T1000 (cell line): ENCODE measurements at regions not wholly inside any gene's neighbourhood (a gene's known extent, or its start where the extent isn't known, plus 50 kb on each side); places are given as distances from the start of the nearest gene placed in this dataset.
"Not testable (repeated sequence)": the region's sequence is repeated elsewhere in the genome, so short reads cannot be mapped to it uniquely, and the experiment has no call there.

Experiments used
- DNase-seq: peaks from one replicate; lab custom pipeline; 2025; ENCODE audit warnings: mixed read lengths; lab: John Stamatoyannopoulos, UW

DNA sequence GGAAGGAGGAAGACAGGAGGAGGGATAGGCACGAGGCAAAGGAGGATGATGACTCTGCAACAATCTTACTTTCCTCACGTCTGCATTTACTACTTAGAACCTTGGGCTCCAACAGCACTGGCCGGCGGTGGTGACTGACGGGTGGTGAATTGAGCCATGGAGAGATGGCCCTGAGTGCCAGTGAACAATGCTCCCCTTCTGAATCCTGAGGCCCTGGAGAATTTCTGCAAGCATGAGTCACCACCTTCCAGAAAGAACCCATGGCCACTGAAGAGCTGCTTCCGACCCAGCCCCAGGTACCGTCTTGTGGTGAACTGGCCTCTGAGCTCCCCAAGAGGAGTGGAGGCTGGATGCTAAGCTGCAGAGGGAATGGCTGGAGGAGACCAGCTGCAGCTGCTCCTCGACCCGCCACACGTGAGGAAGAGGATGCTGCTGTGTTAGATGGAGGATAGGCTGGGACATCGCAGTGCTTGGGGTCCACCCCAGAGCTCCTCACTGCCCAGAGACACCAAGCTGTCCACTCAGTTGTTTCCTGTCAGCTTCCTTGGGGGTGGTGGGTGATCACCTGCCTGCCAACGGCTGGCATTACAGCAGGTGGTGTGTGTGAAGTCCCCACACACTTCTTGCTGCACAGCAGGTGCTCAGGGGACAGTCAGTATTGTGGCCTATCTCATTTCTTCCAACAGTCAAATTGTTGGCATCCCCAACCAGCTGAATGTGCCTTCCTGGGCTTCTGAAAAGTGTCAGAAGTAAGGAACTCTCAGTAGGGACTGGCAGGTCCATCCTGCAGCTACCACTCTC lies 186.5 kb upstream of the ID2 start:
- no peak for DNase-seq

DNA sequence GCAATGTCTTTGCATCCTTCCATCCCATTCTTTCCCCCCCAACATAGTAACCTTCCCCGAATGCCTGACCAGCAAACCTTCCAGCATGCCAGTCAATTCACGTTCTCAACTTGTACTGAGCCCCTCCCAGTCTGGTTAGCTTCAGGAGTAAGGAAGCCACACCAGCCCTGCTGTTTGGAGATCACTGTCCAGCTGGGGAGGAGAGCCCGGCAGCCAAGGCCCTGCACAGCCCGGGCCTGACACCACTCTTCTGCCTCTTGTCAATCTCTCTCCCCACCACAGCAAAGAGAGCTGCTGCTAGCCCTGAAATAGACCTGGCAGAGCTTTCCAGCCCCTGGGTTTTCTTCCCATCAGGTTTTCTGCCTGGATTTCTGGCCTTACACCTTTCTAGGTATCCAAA lies 185.8 kb upstream of the ID2 start:
- DNase-seq = no peak

DNA sequence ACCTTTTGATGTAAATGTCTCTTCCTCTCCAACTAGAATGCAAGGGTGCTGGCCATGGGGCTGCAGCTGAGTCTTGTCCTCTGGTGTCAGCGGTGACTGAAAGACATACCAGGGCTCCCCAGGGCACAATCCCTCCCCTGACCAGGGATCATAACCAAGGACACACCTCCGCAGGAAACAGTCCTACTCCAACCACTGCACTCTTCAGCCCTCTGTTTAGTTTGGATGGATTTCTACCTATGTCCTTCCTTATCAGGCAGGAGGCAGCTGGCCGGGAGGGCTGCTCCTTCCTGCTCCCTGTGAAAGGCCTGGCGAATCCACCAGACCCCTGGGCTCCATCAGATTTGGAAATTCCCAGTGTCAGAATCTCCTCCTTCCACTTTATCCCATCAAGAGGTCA lies 185.2 kb upstream of the ID2 start:
- no peak for DNase-seq

DNA sequence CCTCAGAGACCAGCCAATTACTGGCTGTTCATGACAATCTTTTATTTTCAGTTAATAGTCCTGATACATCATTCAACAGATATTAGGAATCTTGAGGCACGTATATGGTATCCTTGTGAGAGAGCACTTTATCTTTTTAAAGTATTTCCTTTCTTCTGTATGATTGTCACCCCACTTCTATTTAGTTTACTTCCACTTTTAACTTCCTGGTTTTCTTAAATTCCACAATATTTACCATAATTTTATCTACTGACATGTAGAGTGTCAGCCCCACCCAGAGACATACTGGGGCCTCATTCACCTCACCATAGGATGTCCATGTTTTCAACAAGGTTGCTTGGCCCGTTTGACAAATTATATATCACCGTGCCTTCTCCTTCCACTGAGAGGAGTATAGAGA lies 182.9 kb upstream of the ID2 start:
- no peak for DNase-seq

DNA sequence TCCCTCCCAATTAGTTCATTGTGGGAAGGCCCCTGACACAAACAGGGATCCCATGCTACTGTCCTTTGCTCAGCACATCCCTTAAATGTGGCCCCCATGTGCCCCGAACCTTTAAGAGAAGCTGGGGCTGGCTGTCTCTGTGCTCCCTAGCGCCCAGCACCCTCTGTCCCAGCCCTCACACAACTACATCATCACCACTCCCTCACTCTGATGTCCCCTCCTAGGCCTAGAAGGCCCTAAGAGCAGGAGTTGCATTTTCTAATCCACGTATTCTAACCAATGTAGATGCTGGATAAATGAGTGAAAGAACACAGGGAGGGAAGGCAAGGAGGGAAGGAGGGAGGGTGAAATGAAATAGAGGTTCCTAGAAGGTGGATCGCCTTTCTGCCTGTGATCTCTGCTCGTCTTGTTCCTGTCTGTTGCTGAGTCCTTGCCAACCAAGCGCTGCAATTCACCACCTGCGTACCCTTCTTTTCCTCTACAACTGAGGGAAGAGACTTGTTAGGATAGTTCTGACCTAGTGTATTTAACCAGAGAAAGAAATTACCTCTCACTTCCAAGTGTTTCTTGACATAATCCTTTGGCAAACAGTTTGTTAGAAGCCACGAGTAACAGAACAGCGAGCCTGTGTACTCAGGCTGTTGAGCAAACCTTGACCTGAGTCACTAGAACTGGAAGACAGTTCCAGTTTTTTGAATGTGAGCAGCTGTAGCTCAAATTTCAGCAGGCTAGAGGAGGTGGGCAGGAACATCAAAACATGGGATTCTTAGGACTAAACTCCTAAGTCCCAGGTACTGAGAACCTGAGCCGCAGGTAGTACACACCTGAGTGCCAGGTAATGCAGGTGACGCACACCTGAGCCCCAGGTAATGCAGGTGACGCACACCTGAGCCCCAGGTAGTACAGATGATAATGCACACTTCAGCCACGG lies 181.5 kb upstream of the ID2 start:
- DNase-seq = no peak

DNA sequence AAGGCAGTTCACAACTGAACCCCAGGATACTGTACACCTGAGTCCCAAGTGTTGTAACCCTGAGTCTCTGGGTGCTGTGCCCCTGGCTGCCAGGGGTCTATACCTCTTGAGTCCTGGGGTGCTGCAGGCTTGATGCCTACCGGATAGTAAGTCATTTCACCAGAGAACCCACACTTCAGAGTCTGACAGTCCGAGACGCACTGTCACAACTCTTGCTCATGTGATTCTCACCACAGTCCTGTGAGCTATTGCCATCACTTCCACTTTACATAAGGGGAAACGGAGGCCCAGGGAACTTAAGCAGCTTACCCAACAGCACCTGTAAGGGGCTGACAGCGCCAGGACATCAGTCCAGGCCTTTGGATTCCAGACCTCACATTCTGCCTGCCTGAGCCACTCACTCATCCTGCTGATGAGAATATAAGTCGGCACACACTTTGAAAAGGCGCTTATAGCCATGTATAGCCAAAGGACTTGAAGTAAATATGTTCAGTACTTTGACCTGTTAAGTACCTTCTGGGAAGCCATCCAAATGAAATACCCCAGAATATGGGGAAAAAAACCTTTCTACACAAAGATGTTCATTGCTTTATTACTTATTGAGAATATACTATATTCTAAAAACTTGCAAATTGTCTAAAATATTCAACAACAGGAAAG lies 180.7 kb upstream of the ID2 start:
- DNase-seq = no peak

DNA sequence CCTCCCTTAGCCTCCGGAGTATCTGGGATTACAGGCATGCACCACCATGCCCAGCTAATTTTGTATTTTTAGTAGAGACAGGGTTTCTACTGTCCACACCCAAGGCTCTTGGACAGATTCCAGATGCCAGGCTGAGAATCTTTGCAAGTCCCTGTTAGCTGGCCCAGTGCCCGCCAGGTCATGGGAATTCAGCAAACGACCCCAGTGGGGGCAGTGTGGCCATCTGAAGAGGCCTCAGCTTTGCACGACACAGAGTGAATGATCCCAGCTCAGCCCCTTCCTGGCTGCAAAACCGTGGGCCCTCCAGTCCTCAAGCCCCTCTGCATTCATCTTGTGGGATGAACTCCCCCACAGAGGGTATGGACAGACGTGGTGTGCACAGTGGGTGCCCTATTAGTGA lies 179.5 kb upstream of the ID2 start:
- no peak for DNase-seq

DNA sequence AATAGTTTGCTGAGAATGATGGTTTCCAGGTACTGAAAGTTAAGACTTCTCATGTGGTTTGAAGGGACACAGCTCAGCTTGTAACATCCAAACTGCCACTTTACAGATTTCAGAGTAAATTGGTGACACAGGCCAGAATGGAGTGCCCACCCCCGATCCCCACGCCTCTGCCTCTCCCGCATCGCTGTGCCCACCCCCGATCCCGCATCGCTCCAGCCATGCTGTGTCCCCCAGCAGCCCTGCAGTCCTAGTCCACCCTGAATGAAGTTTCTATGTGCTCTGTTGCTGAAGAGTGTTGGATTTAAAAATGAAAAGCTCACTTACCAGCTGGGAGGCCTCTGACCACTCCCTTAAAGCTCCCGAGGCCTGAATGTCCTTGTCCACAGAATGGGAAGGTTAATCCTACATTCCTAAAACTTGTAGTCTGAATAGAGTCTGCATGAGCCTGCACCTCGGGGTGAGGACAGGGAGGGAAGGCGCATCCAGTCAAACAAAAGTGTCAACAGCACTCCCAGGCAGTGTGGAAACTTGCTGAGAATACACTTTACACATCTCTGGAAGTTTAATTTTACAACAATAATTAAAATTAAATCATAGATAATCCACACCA lies 176.4 kb upstream of the ID2 start:
- DNase-seq = no peak

DNA sequence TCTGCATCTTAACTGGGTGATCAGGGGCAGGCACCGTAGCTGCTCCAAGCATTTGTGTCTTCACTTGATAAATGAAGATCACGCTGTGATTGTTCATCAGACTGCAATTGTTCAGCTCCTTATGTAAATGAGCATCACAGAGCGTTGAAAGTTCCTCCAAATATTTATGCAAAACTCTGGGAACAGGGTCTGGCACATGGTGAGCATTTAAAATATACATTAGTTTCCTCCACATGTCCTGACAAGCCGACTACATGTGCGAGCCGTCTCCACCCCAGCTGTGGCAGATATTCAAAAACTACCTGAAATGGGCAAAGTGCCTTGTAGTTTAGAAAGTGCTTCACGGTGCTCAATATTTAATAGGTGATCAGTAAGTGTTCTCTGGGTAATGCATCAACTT lies 175.1 kb upstream of the ID2 start:
- DNase-seq = no peak

DNA sequence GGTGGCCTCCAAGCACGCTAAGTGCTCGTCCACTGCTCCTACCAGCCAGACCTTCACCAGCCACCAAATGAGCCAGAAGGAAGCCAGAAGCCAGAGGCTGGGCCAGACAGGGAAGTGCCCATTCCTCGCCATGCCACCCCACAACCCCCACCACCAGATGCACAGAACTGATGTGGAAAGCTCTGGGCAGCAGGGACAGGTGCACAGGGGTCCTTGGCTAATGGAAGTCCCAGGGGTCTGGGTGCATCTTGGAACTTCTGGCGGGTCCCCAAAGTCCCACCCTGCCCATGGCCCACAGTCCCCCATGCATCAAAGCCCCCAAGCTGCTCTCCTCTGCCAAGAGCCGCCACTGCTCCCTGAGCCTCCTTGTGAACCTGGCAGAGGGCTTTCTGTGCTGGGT lies 173.1 kb upstream of the ID2 start:
- DNase-seq = no peak

DNA sequence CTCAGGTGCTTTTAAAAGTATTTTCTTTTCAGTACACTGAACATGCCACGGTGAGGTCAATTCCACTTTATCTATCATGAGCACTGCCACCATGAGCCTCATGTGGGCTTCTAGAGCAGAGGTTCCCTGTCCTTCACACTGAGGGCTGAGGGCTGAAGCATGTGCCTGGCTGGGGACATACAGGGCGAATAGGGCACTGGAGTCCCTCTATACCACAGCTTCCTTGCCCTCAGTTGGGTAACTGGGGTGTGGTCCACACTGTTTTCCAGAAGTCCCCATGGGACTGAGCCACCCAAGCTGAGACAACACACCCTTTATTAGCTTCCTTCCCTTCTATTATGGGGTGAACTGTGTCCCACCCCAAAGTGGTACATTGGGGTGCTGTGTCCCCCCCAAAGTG lies 172.2 kb upstream of the ID2 start:
- no peak for DNase-seq

DNA sequence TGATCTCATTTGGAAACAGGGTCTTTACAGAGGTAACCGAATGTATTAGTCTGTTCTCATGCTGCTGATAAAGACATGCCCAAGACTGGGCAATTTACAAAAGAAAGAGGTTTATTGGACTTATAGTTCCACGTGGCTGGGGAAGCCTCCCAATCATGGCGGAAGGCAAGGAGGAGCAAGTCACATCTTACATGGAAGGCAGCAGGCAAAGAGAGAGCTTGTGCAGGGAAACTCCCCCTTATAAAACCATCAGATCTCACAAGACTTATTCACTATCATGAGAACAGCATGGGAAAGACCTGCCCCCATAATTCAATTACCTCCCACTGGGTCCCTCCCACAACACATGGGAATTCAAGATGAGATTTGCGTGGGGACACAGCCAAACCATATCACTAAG lies 171.8 kb upstream of the ID2 start:
- not testable (repeated sequence) for DNase-seq

DNA sequence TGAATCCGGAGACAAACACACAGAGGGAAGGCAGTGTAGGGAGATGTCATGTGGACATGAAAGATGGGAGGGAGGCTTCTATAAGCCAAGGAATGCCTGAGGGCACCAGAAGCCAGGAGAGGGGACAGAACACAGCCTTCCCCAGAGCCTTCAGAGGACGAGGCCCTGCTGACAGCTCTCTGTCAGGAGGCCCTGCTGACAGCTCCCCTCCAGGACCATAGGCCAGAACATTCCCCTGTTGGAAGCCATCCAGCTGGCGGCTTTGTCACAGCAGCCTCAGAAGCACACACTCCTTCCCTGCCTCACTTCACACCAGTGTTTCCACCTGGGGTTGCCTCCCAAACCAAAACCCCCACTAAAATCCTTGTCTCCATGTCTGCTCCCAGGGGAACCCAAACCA lies 171.3 kb upstream of the ID2 start:
- DNase-seq = no peak

DNA sequence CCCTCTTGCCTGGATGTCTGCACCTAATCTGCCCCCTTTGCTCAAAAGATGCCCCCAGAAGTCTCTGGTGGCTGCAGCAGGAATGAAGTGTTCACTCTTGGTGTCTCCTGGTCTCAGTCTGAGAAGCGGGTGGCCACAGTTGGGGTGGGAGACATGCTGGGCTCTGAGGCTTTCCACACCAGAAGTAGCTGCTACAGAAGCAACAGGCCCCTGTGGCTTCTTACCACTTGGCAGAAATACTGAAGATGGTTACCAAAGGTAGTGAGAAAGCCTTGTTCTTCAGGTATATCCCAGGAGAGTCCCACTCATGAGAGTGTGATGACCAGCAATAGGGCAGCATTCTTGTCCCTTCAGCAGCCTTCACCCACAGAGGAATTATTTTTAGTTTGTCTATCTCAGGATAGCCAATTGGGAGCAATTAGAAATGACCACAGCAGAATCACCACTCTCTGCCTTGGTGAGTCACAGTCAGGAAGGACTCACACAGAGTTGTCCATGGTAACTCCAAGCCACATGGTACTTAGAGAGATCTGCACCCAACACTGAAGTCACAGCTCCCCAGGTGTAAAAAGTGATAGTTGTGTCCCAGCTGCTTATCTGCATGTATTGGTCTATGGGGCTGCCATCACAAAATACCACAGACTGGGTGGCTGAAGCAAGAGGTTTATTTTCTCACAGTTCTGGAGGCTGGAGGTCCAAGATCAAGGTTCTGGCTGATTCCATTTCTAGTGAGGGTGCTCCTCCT lies 169.8 kb upstream of the ID2 start:
- DNase-seq = no peak

DNA sequence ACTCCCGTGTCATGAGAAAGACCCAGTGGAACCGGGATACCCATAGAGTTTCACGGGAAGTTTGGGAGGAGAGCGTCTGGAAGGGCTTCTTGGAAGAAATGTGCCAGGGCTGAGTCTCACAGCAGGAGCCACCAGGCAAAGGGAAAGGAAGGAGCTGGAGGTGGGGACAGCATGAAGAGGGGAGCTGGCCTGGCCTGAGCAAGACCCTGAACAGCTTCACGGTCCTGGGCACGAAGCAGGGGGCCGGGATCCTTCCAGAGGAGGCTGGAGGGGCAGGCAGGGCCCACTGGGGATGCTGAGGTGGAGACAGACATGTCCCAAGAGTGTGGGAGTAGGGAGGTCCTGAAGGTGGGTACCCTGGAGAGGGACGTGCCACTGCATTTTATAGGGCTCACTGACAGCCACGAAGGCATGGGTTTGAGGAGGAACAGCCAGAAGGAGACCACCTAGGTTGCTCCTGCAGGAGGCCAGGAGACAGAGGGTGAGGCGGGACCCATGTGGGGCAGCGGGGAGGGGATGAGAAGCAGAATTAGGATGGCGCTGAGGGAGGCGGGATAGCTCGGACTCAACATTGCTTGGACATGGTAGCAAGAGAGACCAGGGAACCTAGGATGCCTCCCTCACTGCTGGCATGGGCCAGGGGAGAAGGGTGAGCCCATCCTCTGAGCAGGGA lies 168.1 kb upstream of the ID2 start:
- DNase-seq = no peak

DNA sequence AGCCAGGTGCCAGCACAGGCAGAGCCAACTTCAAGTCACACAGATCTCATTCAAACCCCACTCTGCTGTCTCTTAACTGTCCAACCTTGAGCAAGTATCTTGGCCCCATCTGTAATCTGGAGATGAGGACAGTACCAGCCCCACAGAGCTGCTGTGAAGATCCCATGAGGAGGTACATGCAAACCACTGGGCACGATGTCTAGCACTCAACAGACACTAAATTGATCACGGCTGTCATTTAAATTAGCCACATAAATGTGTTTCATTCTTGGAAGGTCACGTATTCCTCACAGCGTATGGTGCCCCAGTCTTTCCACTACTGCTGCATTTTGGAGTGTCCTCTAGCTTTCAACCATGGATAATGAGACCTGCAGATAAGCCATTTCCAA lies 167.6 kb upstream of the ID2 start:
- DNase-seq = no peak

DNA sequence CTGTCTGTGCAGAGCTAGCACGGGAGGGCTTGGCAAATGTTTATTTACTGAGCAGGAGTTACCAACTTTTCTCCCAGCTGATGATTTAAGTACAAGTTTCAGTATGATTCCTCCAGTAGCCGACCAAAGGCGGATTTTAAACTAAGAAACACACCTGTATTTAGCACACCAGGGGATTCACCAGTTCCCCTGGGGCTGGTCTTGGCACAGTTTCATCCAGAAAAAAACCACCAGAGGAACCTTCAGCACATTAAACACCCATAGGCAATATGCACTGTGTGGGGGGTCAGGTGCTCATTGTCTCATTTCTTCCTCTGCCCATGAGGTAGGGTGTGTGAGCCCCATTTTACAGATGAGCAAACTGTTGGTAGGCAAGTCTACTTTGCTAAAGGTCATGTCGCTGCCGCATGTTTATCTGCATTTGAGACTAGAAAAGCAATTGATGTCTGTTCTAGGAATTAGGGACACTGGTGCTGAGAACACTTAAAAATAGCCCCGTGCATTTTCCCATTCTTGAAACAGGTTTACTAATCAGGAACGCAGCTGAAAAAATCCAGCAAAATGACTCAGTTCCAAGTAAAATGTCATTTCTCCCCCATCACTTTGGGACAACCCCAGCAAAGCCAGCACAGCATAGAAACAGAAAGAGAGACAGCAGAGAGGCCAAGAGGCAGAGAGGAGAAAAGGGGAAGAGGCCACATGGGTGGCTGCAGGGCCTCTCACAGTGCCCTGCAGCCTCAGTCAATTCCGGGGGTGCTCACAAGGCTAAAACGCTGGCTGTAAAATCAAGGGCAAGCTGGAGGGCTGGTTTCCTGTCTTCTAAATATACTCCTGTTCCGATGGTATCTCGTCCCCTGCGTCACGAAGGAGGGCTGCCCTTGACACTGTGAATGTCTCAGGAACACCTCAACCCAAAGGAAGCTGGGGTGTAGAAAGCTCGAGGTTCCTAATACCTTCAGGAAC lies 166.8 kb upstream of the ID2 start:
- no peak for DNase-seq

DNA sequence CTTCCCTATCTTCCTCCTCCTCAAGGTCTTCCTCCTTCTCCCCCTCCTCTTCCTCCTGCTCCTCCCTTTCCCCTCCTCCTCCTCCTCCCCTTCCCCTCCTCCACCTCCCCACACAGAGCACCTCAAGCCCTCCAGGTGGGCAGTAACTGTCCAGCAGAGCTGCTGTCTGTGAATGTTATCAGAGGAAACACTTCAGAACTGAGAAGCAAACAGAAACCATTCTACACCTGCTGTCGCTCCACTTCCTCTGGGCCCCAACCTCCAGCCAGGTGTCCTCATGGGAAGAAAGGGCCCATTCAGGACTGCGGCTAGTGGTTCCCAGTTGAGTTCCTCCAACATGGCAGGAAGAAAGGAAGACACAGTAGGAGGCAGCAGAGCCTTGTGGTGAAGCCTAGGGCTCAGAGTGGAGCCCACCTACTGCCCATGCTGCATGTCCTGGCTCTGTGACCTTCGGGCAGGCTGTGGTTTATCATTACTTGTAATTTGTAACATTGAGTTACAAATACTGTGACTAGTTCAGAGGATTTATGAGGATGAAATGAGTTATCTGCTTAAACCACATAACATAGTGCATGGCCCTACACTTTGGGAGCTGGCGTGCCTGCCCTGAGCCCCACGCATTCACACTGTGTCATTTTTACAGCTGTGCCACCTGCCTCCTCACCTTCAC lies 165.9 kb upstream of the ID2 start:
- DNase-seq = no peak

DNA sequence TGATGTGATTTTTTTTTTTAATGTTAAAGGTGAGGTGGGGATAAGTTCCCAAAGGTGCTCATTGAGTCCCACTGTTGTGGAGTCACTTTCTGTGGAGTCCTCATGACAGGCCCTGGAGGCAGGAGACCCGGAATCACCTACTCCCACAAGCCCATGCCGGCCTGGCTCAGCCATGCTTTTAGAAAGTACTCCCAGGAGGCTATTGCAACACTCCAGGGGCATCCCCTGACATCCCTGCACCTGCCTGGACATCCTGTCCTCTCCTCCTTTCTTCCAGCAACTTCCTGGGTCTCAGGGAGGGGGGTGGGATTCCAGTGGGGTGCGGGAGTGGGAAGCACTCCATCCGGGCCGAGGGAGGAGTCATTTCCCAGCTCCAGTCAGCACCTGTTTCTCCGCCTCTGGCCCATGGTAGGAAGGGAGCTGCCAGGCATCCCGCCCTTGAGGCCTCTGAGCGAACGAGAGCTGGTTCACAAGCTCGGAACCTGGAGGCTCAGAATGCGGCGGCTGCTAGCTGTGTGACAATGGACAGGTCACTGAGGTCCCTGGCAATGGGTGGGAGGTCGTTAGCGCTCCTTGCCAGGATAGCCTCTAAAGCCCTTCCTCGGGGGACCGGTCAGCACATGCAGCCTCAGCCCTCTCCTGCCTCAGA lies 163.9 kb upstream of the ID2 start:
- no peak for DNase-seq
